Keratinocyte (primary cell): ENCODE measurements at regions not wholly inside any gene's neighbourhood (a gene's known extent, or its start where the extent isn't known, plus 50 kb on each side); places are given as distances from the start of the nearest gene placed in this dataset.

Experiments
- DNase-seq: peaks from one replicate; pipeline ENCODE4 v3.0.0-alpha.2; 2011; ENCODE audit warnings: low read depth, missing footprints, low spot score
- FAIRE-seq: peaks from 2 replicates; lab custom pipeline; 2011; peaks lifted over from hg19 to GRCh38; lab: Jason Lieb, UNC
- H2AFZ ChIP-seq: 2 replicates; pipeline ENCODE4 v1.6.0; 2012; ENCODE audit warnings: low read length, control low read depth, inconsistent platforms; ENCODE audit not compliant: control insufficient read depth
- H3K27ac ChIP-seq: 2 replicates; pipeline ENCODE4 v1.5.1; 2011; ENCODE audit warnings: low read length; ENCODE audit not compliant: control insufficient read depth, insufficient read depth
- H3K27me3 ChIP-seq: 3 replicates; pipeline ENCODE4 v1.6.0; 2011; ENCODE audit warnings: low read length; ENCODE audit not compliant: control insufficient read depth, insufficient read depth; ENCODE audit errors: extremely low read depth
- H3K36me3 ChIP-seq, 2 experiments: 2 replicates in 1 of 2; 3 replicates in 1 of 2; pipeline ENCODE4 v1.5.1; 2011; ENCODE audit warnings: low read length in 2 of 2, mild to moderate bottlenecking in 1 of 2; ENCODE audit not compliant: control insufficient read depth in 2 of 2, insufficient read depth in 2 of 2; ENCODE audit errors: extremely low read depth in 1 of 2
- H3K4me1 ChIP-seq: 3 replicates; pipeline ENCODE4 v1.5.1; 2011; ENCODE audit warnings: low read length; ENCODE audit not compliant: control insufficient read depth, insufficient read depth; ENCODE audit errors: extremely low read depth
- H3K4me2 ChIP-seq: 3 replicates; pipeline ENCODE4 v1.6.0; 2011; ENCODE audit warnings: low read depth, low read length; ENCODE audit not compliant: control insufficient read depth, insufficient read depth; ENCODE audit errors: extremely low read depth
- H3K4me3 ChIP-seq, 3 experiments: fragments of 200-600 bp in 1 of 3; sonication (generic) in 1 of 3; 2 replicates in 2 of 3; 3 replicates in 1 of 3; pipeline ENCODE4 v1.5.1; 2011 to 2016; ENCODE audit warnings: low read length in 3 of 3, mild to moderate bottlenecking in 3 of 3, control low read depth in 2 of 3, inconsistent platforms in 1 of 3, low read depth in 1 of 3, mixed read lengths in 1 of 3, mixed run types in 1 of 3, moderate library complexity in 1 of 3; ENCODE audit not compliant: control insufficient read depth in 2 of 3, insufficient read depth in 2 of 3; ENCODE audit errors: extremely low read depth in 1 of 3
- H3K79me2 ChIP-seq: 2 replicates; pipeline ENCODE4 v1.6.0; 2012; ENCODE audit warnings: low read length; ENCODE audit not compliant: control insufficient read depth, insufficient read depth
- H3K9ac ChIP-seq: 3 replicates; pipeline ENCODE4 v1.6.0; 2011; ENCODE audit warnings: low read length; ENCODE audit not compliant: control insufficient read depth, insufficient read depth; ENCODE audit errors: extremely low read depth
- H3K9me1 ChIP-seq: 3 replicates; pipeline ENCODE4 v1.6.0; 2011; ENCODE audit warnings: low read length; ENCODE audit not compliant: control insufficient read depth, insufficient read depth; ENCODE audit errors: extremely low read depth
- H3K9me3 ChIP-seq: 2 replicates; pipeline ENCODE4 v1.5.1; 2012; ENCODE audit warnings: low read depth, low read length; ENCODE audit not compliant: control insufficient read depth
- H4K20me1 ChIP-seq: 3 replicates; pipeline ENCODE4 v1.6.0; 2011; ENCODE audit warnings: low read length; ENCODE audit not compliant: control insufficient read depth, insufficient read depth; ENCODE audit errors: extremely low read depth
- CTCF ChIP-seq, 3 experiments: IDR thresholded peaks in 1 of 3; conservative IDR thresholded peaks in 1 of 3; optimal IDR thresholded peaks in 1 of 3; 2 replicates in 2 of 3; 3 replicates in 1 of 3; pipeline versions ENCODE3 to v1.5.1; 2011; ENCODE audit warnings: low read length in 3 of 3, mild to moderate bottlenecking in 3 of 3, moderate library complexity in 2 of 3, control low read depth in 1 of 3, inconsistent platforms in 1 of 3; ENCODE audit not compliant: insufficient read depth in 2 of 3; ENCODE audit errors: extremely low read depth in 1 of 3
- EZH2 ChIP-seq: IDR thresholded peaks from one replicate; pipeline ENCODE4 v1.6.1; 2012; ENCODE audit warnings: inconsistent platforms, mild to moderate bottlenecking, low read length, moderate library complexity
- dilution Hi-C: fragments of 300-500 bp; cut with MboI; formaldehyde crosslinking; loops from one replicate; pipeline ENCODE4 v1.7.0; 2020; ENCODE audit warnings: low sequenced_read_pairs; ENCODE audit not compliant: extremely low pct_ligation_motif_present

GRCh38 chr11:29490938-29491337 is 525.9 kb downstream of the KCNA4 start:
- H3K36me3 ChIP-seq, result no peaks in the 10 kb centered on the region
- H3K27me3 ChIP-seq, result no peaks in the 10 kb centered on the region
- H3K9me1 ChIP-seq, result no peaks in the 10 kb centered on the region
- DNase-seq (no peak), FAIRE-seq (no peak)
- no peak overlapping the region for H3K27ac ChIP-seq
- H2AFZ ChIP-seq, result no peak overlapping the region
- no peaks in the 10 kb centered on the region for H3K79me2 ChIP-seq
- H4K20me1 ChIP-seq, result no peaks in the 10 kb centered on the region
- no peak overlapping the region for H3K9ac ChIP-seq
- no peaks in the 10 kb centered on the region for H3K9me3 ChIP-seq
- dilution Hi-C loops, result no loop called here
- no peaks in the 10 kb centered on the region for H3K4me1 ChIP-seq
- no peak overlapping the region for H3K4me3 ChIP-seq
- TF ChIP-seq EZH2, result no peak
- TF ChIP-seq CTCF (optimal IDR thresholded peaks at IDR 0.05 in 1 of 3, IDR thresholded peaks at IDR 0.05 in 1 of 3, conservative IDR thresholded peaks at IDR 0.05 in 1 of 3; ENCODE audit: extremely low read depth in 1 of 3, insufficient read depth in 2 of 3, low read length in 3 of 3), result no peak
- H3K4me2 ChIP-seq, result no peak overlapping the region

- no peak for TF ChIP-seq CTCF (optimal IDR thresholded peaks at IDR 0.05 in 1 of 3, IDR thresholded peaks at IDR 0.05 in 1 of 3, conservative IDR thresholded peaks at IDR 0.05 in 1 of 3; ENCODE audit: extremely low read depth in 1 of 3, insufficient read depth in 2 of 3, low read length in 3 of 3)
- TF ChIP-seq EZH2, result no peak
Measured at GRCh38 chr11:29486301-29486700, 530.5 kb downstream of the KCNA4 start.

More at GRCh38 chr11:29486301-29486700, 530.5 kb downstream of the KCNA4 start:
- no peaks in the 10 kb centered on the region for H3K9me3 ChIP-seq
- H3K36me3 ChIP-seq, result no peaks in the 10 kb centered on the region
- H3K27ac ChIP-seq, result no peak overlapping the region
- H3K4me2 ChIP-seq, result no peak overlapping the region
- FAIRE-seq, result no peak
- H3K27me3 ChIP-seq, result no peaks in the 10 kb centered on the region
- DNase-seq, result no peak
- H3K79me2 ChIP-seq, result no peaks in the 10 kb centered on the region
- H3K9ac ChIP-seq, result no peak overlapping the region
- H4K20me1 ChIP-seq, result no peaks in the 10 kb centered on the region
- no peaks in the 10 kb centered on the region for H3K9me1 ChIP-seq
- H3K4me3 ChIP-seq, result no peak overlapping the region
- H2AFZ ChIP-seq, result no peak overlapping the region
- H3K4me1 ChIP-seq, result no peaks in the 10 kb centered on the region
- dilution Hi-C loops, result no loop called here
